K562 (cell line): ENCODE measurements at regions not wholly inside any gene's neighbourhood (a gene's known extent, or its start where the extent isn't known, plus 50 kb on each side); places are given as distances from the start of the nearest gene placed in this dataset.

Source experiments
- ATAC-seq: fragments of 200-7000 bp; cut with Tn5 transposase; 3 replicates; pipeline ENCODE4 v1.9.1; 2020; ENCODE audit warnings: moderate library complexity
- BruUV-seq: library from RNA; stranded (reverse); fragments of 400-500 nt; replicated peaks from 2 replicates; lab custom pipeline; 2021; lab: Mats Ljungman, UMichigan
- CTCF ChIA-PET: fragments of 300-600 bp; formaldehyde crosslinking; extraction: SDS; loops from one replicate; lab custom pipeline; 2021; ENCODE audit warnings: low intra/inter-chr PET ratio; lab: Yijun Ruan, JAX
- POLR2A ChIA-PET: fragments of 300-600, 350-650 bp; sonication (Branson Sonifier 250); formaldehyde crosslinking; extraction: SDS; loops from one replicate; lab custom pipeline; 2021; ENCODE audit warnings: antibody characterized with exemption, inconsistent platforms; lab: Yijun Ruan, JAX
- DNase-seq, 4 experiments: peaks; one replicate each; pipeline versions ENCODE4 v3.0.0 to v3.0.0-alpha.2; 2011 to 2018; ENCODE audit warnings: low spot score in 3 of 4, mixed read lengths in 3 of 4; ENCODE audit errors: extremely low read depth in 1 of 4
- FAIRE-seq: peaks from 2 replicates; lab custom pipeline; 2011; peaks lifted over from hg19 to GRCh38; lab: Jason Lieb, UNC
- H2AFZ ChIP-seq: 2 replicates; pipeline ENCODE4 v1.6.0; 2011; ENCODE audit warnings: low read depth, low read length, control low read depth, inconsistent platforms
- H3K27ac ChIP-seq: fragments of 200-600 bp; 3 replicates; pipeline ENCODE4 v1.8.0; 2011; ENCODE audit warnings: low read depth, mild to moderate bottlenecking, control low read depth, inconsistent platforms, low read length, moderate library complexity, mixed read lengths; ENCODE audit errors: extremely low read depth
- H3K27me3 ChIP-seq, 2 experiments: fragments of 300-600 bp in 1 of 2; 2 replicates in 1 of 2; 3 replicates in 1 of 2; pipeline versions ENCODE4 v1.6.0 to v1.8.0; 2011; ENCODE audit warnings: inconsistent platforms in 2 of 2, low read length in 2 of 2, mild to moderate bottlenecking in 1 of 2, mixed read lengths in 1 of 2, moderate library complexity in 1 of 2; ENCODE audit not compliant: control insufficient read depth in 2 of 2, insufficient read depth in 2 of 2
- H3K36me3 ChIP-seq: fragments of 300-600 bp; 3 replicates; pipeline ENCODE4 v1.8.0; 2011; ENCODE audit warnings: mild to moderate bottlenecking, low read length, inconsistent platforms; ENCODE audit not compliant: control insufficient read depth, insufficient read depth
- H3K4me1 ChIP-seq, 2 experiments: fragments of 200-600 bp in 1 of 2; replicated peaks in 1 of 2; 2 replicates in 1 of 2; 3 replicates in 1 of 2; pipeline versions ENCODE4 v1.5.1 to v1.8.0; 2011; ENCODE audit warnings: inconsistent platforms in 2 of 2, low read length in 2 of 2, mild to moderate bottlenecking in 1 of 2, mixed read lengths in 1 of 2, moderate library complexity in 1 of 2; ENCODE audit not compliant: control insufficient read depth in 2 of 2, insufficient read depth in 2 of 2
- H3K4me2 ChIP-seq: 2 replicates; pipeline ENCODE4 v1.6.1; 2011; ENCODE audit warnings: low read length, control low read depth, inconsistent platforms, mixed read lengths; ENCODE audit not compliant: insufficient read depth
- H3K4me3 ChIP-seq: fragments of 200-600 bp; sonication (generic), shearing (Covaris generic); 2 replicates; pipeline ENCODE4 v1.5.1; 2016; ENCODE audit warnings: control low read depth, inconsistent platforms
- H3K79me2 ChIP-seq: fragments of 200-600 bp; 3 replicates; pipeline ENCODE4 v1.8.0; 2011; ENCODE audit warnings: low read length, inconsistent platforms; ENCODE audit not compliant: control insufficient read depth, insufficient read depth
- H3K9ac ChIP-seq, 2 experiments: 2 replicates each; pipeline versions ENCODE4 v1.6.0 to v1.6.1; 2011; ENCODE audit warnings: low read depth in 2 of 2, low read length in 2 of 2, control low read depth in 1 of 2, inconsistent platforms in 1 of 2, mild to moderate bottlenecking in 1 of 2, mixed read lengths in 1 of 2; ENCODE audit not compliant: insufficient read depth in 1 of 2
- H3K9me1 ChIP-seq: one replicate; pipeline ENCODE4 v1.6.0; 2011; ENCODE audit warnings: inconsistent platforms, mild to moderate bottlenecking, low read length, moderate library complexity; ENCODE audit not compliant: control insufficient read depth, insufficient read depth
- H3K9me3 ChIP-seq: replicated peaks from 2 replicates; pipeline ENCODE4 v1.5.1; 2011; ENCODE audit warnings: low read depth, low read length, inconsistent platforms; ENCODE audit not compliant: control insufficient read depth, insufficient read depth
- H4K20me1 ChIP-seq: replicated peaks from 2 replicates; pipeline ENCODE4 v1.6.1; 2011; ENCODE audit warnings: low read length, inconsistent platforms, mixed read lengths; ENCODE audit not compliant: control insufficient read depth, insufficient read depth
- CBFB ChIP-seq: sonication (generic); formaldehyde crosslinking; IDR thresholded peaks from 2 replicates; pipeline ENCODE4 v1.4.0; 2020; ENCODE audit warnings: mild to moderate bottlenecking, missing genetic modification reagents
- CEBPB ChIP-seq: fragments of 450-650 bp; IDR thresholded peaks from 2 replicates; pipeline ENCODE4 v1.6.1; 2016; ENCODE audit warnings: missing genetic modification characterization, missing compliant biosample characterization
- DACH1 ChIP-seq: fragments of 450-650 bp; IDR thresholded peaks from 2 replicates; pipeline ENCODE4 v1.6.1; 2018; ENCODE audit not compliant: partially characterized antibody
- FOXJ3 ChIP-seq: sonication (generic); formaldehyde crosslinking; IDR thresholded peaks from 2 replicates; pipeline ENCODE4 v1.4.0; 2020; ENCODE audit warnings: mild to moderate bottlenecking, missing genetic modification reagents
- HNRNPL ChIP-seq: fragments of 200-400 bp; formaldehyde crosslinking; IDR thresholded peaks from 2 replicates; pipeline ENCODE4 v1.6.1; 2017; ENCODE audit warnings: low read depth, mild to moderate bottlenecking, low read length
- KAT2B ChIP-seq: IDR thresholded peaks from one replicate; pipeline ENCODE4 v1.6.1; 2012; ENCODE audit warnings: low read depth, mild to moderate bottlenecking, control low read depth, inconsistent platforms, low read length, moderate library complexity
- NCOA1 ChIP-seq: fragments of 450-650 bp; IDR thresholded peaks from 2 replicates; pipeline ENCODE4 v1.6.1; 2016; ENCODE audit warnings: low read depth
- POLR2H ChIP-seq: IDR thresholded peaks from 2 replicates; pipeline ENCODE4 v1.6.1; 2016; ENCODE audit warnings: missing genetic modification characterization, low read depth, mild to moderate bottlenecking, control low read depth, missing compliant biosample characterization, moderate library complexity
- PPARD ChIP-seq: fragments of 250-450 bp; sonication (Bioruptor Pico); IDR thresholded peaks from 2 replicates; pipeline ENCODE4 v1.8.0; 2022; ENCODE audit warnings: inconsistent platforms, mild to moderate bottlenecking, moderate library complexity
- SMAD3 ChIP-seq: fragments of 450-650 bp; formaldehyde crosslinking; conservative IDR thresholded peaks from 2 replicates; pipeline ENCODE4 v1.4.0; 2020; ENCODE audit warnings: mild to moderate bottlenecking
- ZKSCAN3 ChIP-seq: fragments of 250-450 bp; sonication (Bioruptor Pico); IDR thresholded peaks from 2 replicates; pipeline ENCODE4 v1.4.0; 2020
- ZNF212 ChIP-seq: fragments of 450-650 bp; formaldehyde crosslinking; IDR thresholded peaks from 2 replicates; pipeline ENCODE4 v1.4.0; 2020; ENCODE audit warnings: mild to moderate bottlenecking
- ZNF263 ChIP-seq: sonication (generic); formaldehyde crosslinking; IDR thresholded peaks from 2 replicates; pipeline ENCODE4 v1.8.0; 2022; ENCODE audit warnings: mild to moderate bottlenecking, missing genetic modification reagents, borderline replicate concordance
- ZNF316 ChIP-seq: fragments of 450-650 bp; IDR thresholded peaks from 2 replicates; pipeline ENCODE4 v1.6.1; 2016
- ZNF354B ChIP-seq: fragments of 250-450 bp; sonication (Bioruptor Pico); IDR thresholded peaks from 2 replicates; pipeline ENCODE4 v1.4.0; 2020
- WGBS: fragments of 100-300 bp; shearing (Covaris generic); methylation state at CpG from one replicate; pipeline ENCODE4 v1.1.6; 2016; ENCODE audit warnings: low coverage, mixed read lengths; ENCODE audit not compliant: insufficient coverage; ENCODE audit errors: missing lambda C conversion rate; 5-methylcytosine and 5-hydroxymethylcytosine counted together
- in situ Hi-C: fragments of 300-500 bp; cut with MboI; formaldehyde crosslinking; loops from 4 replicates; pipeline ENCODE4 v1.15.0; 2018; ENCODE audit warnings: inconsistent platforms, mixed read lengths
- intact Hi-C: fragments of 100-400 bp; cut with micrococcal nuclease; formaldehyde crosslinking; loops from 2 replicates; pipeline ENCODE4 v1.14.2; 2022
- TF ChIP-seq, protein P1 (sequence below): fragments of 450-650 bp; formaldehyde crosslinking; conservative IDR thresholded peaks from 2 replicates; pipeline ENCODE4 v1.4.0; 2022; ENCODE audit warnings: mild to moderate bottlenecking, missing genetic modification characterization
- TF ChIP-seq, protein P2 (sequence below): IDR thresholded peaks from 3 replicates; pipeline ENCODE4 v1.6.1; 2011; ENCODE audit warnings: borderline replicate concordance, mild to moderate bottlenecking; ENCODE audit not compliant: insufficient read length, insufficient read depth

DNA sequence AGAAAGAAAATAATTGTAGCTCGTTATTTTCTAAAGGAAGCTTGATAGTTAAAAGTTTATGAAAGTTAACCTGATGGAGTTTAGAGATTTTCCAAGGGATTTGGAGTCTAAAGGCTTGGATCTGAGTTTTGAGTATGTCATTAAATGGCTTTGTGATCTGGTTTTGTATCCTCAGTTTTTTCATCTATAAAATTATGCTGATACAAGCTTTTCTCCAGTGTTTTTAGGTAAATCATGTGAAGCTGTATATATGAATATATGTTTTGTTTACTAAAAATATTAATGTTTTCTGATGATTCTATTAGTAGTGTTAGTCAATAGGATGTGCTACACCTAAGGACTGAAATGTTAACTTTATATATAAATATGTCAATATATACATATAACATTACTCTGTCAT lies 727.8 kb downstream of the CDH11 start:
- BruUV-seq, result no TSS peak
- H3K79me2 ChIP-seq, result no peaks in the 10 kb centered on the region
- peak; percentile 28; the same call in 1 of the 2 replicates for TF ChIP-seq ZNF316
- TF ChIP-seq CBFB (CRISPR knock-in tag), result no peak
- H3K4me1 ChIP-seq, result no peaks in the 10 kb centered on the region
- no peak overlapping the region for H2AFZ ChIP-seq
- H4K20me1 ChIP-seq, result no peaks in the 10 kb centered on the region
- ATAC-seq, result no peak
- H3K36me3 ChIP-seq, result no peaks in the 10 kb centered on the region
- 0% methylated on average over 1 of the region's 1 CpG for WGBS
- no peak overlapping the region for H3K4me3 ChIP-seq
- ChIA-PET POLR2A (no interaction called here), CTCF (no interaction called here)
- no peak for FAIRE-seq
- DNase-seq, result no peak
- intact Hi-C loops (no loop called here), in situ Hi-C loops (no loop called here)
- H3K27ac ChIP-seq, result no peak overlapping the region
- H3K27me3 ChIP-seq, result no peaks in the 10 kb centered on the region
- no peaks in the 10 kb centered on the region for H3K9me1 ChIP-seq
- H3K9ac ChIP-seq, result no peak overlapping the region
- no peak overlapping the region for H3K4me2 ChIP-seq
- no peaks in the 10 kb centered on the region for H3K9me3 ChIP-seq

DNA sequence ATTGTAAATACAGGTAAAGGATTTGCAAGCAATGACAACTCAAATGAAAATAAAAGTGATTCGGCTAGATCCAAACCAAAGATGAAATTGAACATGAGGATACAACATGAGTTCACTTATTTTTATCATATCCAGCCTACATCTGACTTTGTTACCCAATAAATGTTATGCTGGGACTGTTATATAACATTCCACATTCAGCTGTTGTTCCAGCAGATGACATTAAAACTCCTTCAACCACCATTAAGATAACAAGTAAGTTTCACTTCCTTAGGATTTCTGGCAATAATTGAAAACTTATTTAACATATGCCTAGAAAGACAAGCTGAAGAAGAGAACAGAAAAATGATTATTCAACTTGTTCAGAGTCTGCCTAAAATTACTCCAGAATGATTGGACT lies 729.4 kb downstream of the CDH11 start:
- no peaks in the 10 kb centered on the region for H3K27me3 ChIP-seq
- CTCF ChIA-PET, result no interaction called here
- no peak for DNase-seq
- BruUV-seq, result no TSS peak
- TF ChIP-seq ZKSCAN3 (CRISPR knock-in tag), result no peak
- TF ChIP-seq FOXJ3 (CRISPR knock-in tag), result no peak
- no peak for TF ChIP-seq CEBPB
- no peak for TF ChIP-seq PPARD
- no peak for TF ChIP-seq ZNF263 (CRISPR knock-in tag)
- TF ChIP-seq HNRNPL, result no peak
- no peak for TF ChIP-seq ZNF354B
- TF ChIP-seq DACH1, result no peak
- TF ChIP-seq KAT2B, result no peak
- no peak for TF ChIP-seq SMAD3
- TF ChIP-seq POLR2H (tag), result no peak
- no peak for TF ChIP-seq NCOA1
- no peak for TF ChIP-seq ZNF212
- TF ChIP-seq, protein P1, sequence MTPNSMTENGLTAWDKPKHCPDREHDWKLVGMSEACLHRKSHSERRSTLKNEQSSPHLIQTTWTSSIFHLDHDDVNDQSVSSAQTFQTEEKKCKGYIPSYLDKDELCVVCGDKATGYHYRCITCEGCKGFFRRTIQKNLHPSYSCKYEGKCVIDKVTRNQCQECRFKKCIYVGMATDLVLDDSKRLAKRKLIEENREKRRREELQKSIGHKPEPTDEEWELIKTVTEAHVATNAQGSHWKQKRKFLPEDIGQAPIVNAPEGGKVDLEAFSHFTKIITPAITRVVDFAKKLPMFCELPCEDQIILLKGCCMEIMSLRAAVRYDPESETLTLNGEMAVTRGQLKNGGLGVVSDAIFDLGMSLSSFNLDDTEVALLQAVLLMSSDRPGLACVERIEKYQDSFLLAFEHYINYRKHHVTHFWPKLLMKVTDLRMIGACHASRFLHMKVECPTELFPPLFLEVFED (CRISPR knock-in tag), result no peak
- TF ChIP-seq, protein P2, sequence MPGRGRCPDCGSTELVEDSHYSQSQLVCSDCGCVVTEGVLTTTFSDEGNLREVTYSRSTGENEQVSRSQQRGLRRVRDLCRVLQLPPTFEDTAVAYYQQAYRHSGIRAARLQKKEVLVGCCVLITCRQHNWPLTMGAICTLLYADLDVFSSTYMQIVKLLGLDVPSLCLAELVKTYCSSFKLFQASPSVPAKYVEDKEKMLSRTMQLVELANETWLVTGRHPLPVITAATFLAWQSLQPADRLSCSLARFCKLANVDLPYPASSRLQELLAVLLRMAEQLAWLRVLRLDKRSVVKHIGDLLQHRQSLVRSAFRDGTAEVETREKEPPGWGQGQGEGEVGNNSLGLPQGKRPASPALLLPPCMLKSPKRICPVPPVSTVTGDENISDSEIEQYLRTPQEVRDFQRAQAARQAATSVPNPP, result no peak
- TF ChIP-seq, all 486 proteins: peak for 0
- POLR2A ChIA-PET, result no interaction called here
- WGBS, result 6% methylated on average over 1 of the region's 1 CpG
- Histone ChIP-seq H4K20me1 (no peaks in the 10 kb centered on the region), H3K27ac (no peak overlapping the region), H3K9me1 (no peaks in the 10 kb centered on the region), H3K79me2 (no peaks in the 10 kb centered on the region), H2AFZ (no peak overlapping the region), H3K4me2 (no peak overlapping the region), H3K4me1 (no peaks in the 10 kb centered on the region), H3K9ac (no peak overlapping the region), H3K4me3 (no peak overlapping the region), H3K36me3 (no peaks in the 10 kb centered on the region), H3K9me3 (no peaks in the 10 kb centered on the region)
- intact Hi-C loops (no loop called here), in situ Hi-C loops (no loop called here)
- FAIRE-seq, result no peak
- no peak for ATAC-seq
